Activated CD8-positive, alpha-beta T cell treated with anti-CD3 and anti-CD28 coated beads for 36 hours (primary cell): ENCODE measurements at regions not wholly inside any gene's neighbourhood (a gene's known extent, or its start where the extent isn't known, plus 50 kb on each side); places are given as distances from the start of the nearest gene placed in this dataset.

ENCODE experiments used
- ATAC-seq: fragments of 200-7000 bp; cut with Tn5 transposase; one replicate; pipeline ENCODE4 v1.10.0; 2021; ENCODE audit warnings: mild to moderate bottlenecking, moderate library complexity
- CTCF ChIA-PET: fragments of 350-600 bp; sonication (Branson Sonifier 250); formaldehyde crosslinking; loops from one replicate; lab custom pipeline; 2021; ENCODE audit warnings: antibody characterized with exemption; lab: Charles Lee
- POLR2A ChIA-PET: fragments of 350-600 bp; sonication (Branson Sonifier 250); formaldehyde crosslinking; loops from one replicate; lab custom pipeline; 2021; ENCODE audit warnings: antibody characterized with exemption; lab: Charles Lee
- DNase-seq: peaks from one replicate; pipeline ENCODE4 v3.0.0-alpha.2; 2020
- H3K27ac Mint-ChIP-seq: one replicate; pipeline ENCODE4 v1.8.0; 2021; ENCODE audit warnings: mild to moderate bottlenecking, mixed read lengths
- H3K27me3 Mint-ChIP-seq: one replicate; pipeline ENCODE4 v1.8.0; 2021; ENCODE audit warnings: mixed read lengths
- H3K36me3 Mint-ChIP-seq: one replicate; pipeline ENCODE4 v1.8.0; 2021; ENCODE audit warnings: low read depth, mixed read lengths
- H3K4me1 Mint-ChIP-seq: one replicate; pipeline ENCODE4 v1.8.0; 2021; ENCODE audit warnings: low read depth, mixed read lengths
- H3K4me3 Mint-ChIP-seq: one replicate; pipeline ENCODE4 v1.8.0; 2021; ENCODE audit warnings: mild to moderate bottlenecking, moderate library complexity, mixed read lengths
- H3K9me3 Mint-ChIP-seq: one replicate; pipeline ENCODE4 v1.8.0; 2021; ENCODE audit warnings: mixed read lengths
- intact Hi-C: fragments of 100-400 bp; cut with micrococcal nuclease; formaldehyde crosslinking; loops from one replicate; pipeline ENCODE4 v1.10.0; 2022
- TF ChIP-seq, protein P1 (sequence below): fragments of 200-600 bp; IDR thresholded peaks from one replicate; pipeline ENCODE4 v1.8.0; 2022; ENCODE audit warnings: antibody characterized with exemption, mild to moderate bottlenecking

GRCh38 chr3:178420033-178420432 is 116.2 kb upstream of the KCNMB2 start:
- no peaks in the 10 kb centered on the region for H3K36me3 Mint-ChIP-seq
- H3K9me3 Mint-ChIP-seq: no peaks in the 10 kb centered on the region
- DNase-seq (no peak), ATAC-seq (no peak)
- H3K27ac Mint-ChIP-seq: no peak overlapping the region
- H3K4me3 Mint-ChIP-seq: no peak overlapping the region
- H3K27me3 Mint-ChIP-seq: peaks cover 1% of the 10 kb centered on the region
- TF ChIP-seq, protein P1, sequence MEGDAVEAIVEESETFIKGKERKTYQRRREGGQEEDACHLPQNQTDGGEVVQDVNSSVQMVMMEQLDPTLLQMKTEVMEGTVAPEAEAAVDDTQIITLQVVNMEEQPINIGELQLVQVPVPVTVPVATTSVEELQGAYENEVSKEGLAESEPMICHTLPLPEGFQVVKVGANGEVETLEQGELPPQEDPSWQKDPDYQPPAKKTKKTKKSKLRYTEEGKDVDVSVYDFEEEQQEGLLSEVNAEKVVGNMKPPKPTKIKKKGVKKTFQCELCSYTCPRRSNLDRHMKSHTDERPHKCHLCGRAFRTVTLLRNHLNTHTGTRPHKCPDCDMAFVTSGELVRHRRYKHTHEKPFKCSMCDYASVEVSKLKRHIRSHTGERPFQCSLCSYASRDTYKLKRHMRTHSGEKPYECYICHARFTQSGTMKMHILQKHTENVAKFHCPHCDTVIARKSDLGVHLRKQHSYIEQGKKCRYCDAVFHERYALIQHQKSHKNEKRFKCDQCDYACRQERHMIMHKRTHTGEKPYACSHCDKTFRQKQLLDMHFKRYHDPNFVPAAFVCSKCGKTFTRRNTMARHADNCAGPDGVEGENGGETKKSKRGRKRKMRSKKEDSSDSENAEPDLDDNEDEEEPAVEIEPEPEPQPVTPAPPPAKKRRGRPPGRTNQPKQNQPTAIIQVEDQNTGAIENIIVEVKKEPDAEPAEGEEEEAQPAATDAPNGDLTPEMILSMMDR: no peak
- ChIA-PET CTCF (no interaction called here), POLR2A (no interaction called here)
- no peaks in the 10 kb centered on the region for H3K4me1 Mint-ChIP-seq
- intact Hi-C loops: no loop called here

DNA sequence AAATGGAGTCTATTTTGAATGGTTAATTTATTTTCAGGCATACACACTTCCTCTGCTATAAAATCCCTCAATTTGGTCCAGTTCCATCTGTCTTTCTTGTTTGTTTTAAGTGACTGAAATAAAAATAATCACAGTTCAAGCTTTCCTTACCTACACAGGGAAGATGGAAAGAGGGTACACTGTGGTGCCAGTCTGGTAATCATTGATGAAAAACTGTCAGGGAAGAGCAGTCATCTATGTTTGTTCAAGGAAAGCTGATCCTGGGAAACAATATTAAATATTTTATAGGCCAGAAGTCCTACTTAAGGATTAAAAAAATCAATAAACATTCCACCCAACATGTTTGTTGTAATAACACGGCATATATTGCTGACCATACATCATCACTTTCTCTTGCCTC is 115.2 kb upstream of the KCNMB2 start:
- intact Hi-C loops: no loop called here
- Mint-ChIP-seq H3K27me3 (peaks cover 3% of the 10 kb centered on the region), H3K4me3 (no peak overlapping the region), H3K4me1 (no peaks in the 10 kb centered on the region), H3K27ac (no peak overlapping the region), H3K36me3 (no peaks in the 10 kb centered on the region), H3K9me3 (no peaks in the 10 kb centered on the region)
- ChIA-PET POLR2A (no interaction called here), CTCF (interaction anchor here (0.7 kb wide), 1 partner anchor 16 kb away, joined by 3 read pairs; no protein-coding TSS in a partner anchor)
- no peak for ATAC-seq
- TF ChIP-seq, protein P1: no peak
- no peak for DNase-seq

DNA sequence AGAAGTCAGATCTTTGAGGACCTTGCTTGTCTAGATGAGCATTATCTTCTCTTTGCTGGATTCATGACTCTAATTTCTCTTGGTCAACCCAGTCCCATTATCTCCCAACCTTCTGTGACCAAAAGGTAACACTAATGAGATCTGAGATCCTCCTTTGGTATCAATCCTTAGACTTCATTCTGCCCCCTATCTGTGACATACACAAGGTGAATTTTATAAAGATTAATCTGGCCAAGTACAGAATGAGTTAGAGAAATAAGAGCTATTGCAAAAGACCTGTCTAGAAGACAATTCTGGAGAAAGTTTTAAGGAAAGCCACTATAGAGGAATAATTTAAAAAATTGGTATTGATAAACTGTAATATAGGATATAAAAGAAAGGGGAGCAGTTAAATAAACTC is 113.8 kb upstream of the KCNMB2 start:
- peaks cover 4% of the 10 kb centered on the region for H3K27me3 Mint-ChIP-seq
- POLR2A ChIA-PET: no interaction called here
- ATAC-seq: no peak
- H3K4me3 Mint-ChIP-seq: no peak overlapping the region
- no peak overlapping the region for H3K27ac Mint-ChIP-seq
- intact Hi-C loops: no loop called here
- TF ChIP-seq, protein P1: no peak
- H3K4me1 Mint-ChIP-seq: no peaks in the 10 kb centered on the region
- CTCF ChIA-PET: interaction anchor here (1.5 kb wide), 1 partner anchor 16 kb away, joined by 3 read pairs; no protein-coding TSS in a partner anchor
- H3K36me3 Mint-ChIP-seq: no peaks in the 10 kb centered on the region
- no peak for DNase-seq
- no peaks in the 10 kb centered on the region for H3K9me3 Mint-ChIP-seq

GRCh38 chr3:178428037-178428436 is 108.2 kb upstream of the KCNMB2 start:
- CTCF ChIA-PET: no interaction called here
- intact Hi-C loops: no loop called here
- Mint-ChIP-seq H3K36me3 (no peaks in the 10 kb centered on the region), H3K9me3 (no peaks in the 10 kb centered on the region), H3K4me1 (no peaks in the 10 kb centered on the region), H3K4me3 (no peak overlapping the region), H3K27ac (no peak overlapping the region), H3K27me3 (peaks cover 4% of the 10 kb centered on the region)
- ATAC-seq (no peak), DNase-seq (no peak)
- POLR2A ChIA-PET: no interaction called here
- TF ChIP-seq, protein P1: no peak

DNA sequence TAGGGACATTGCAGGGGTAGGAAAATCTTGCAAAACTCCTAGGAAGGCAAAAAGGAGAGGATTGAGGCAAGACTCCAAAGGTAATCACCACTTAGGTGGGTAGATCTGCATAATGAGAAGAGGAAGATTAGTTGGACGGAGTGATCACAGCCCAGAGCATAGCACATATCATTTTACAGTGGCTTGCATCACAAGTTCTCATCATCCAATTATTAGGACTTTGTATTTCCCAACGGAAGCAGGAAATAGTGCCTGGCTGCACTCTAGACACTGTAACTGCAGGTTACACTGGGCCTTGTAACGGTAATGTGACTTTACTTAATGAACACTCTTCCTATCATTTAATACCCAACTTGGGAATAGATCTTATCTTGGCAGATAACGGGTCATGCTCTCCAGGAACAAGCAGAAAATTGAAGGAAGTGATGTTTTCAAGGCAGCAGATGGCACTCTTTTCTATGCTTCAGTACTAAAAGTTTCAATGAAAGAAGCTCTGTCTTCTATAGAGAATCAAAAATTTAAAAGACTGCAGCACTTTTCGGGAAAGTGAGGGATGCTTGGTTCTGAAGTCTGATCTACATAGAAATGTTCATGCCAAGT is 101.9 kb upstream of the KCNMB2 start:
- DNase-seq (no peak), ATAC-seq (no peak)
- H3K27ac Mint-ChIP-seq: no peak overlapping the region
- POLR2A ChIA-PET: no interaction called here
- CTCF ChIA-PET: interaction anchor here (2.7 kb wide), 1 partner anchor 13 kb away, joined by 10 read pairs; no protein-coding TSS in a partner anchor
- no peaks in the 10 kb centered on the region for H3K36me3 Mint-ChIP-seq
- H3K9me3 Mint-ChIP-seq: no peaks in the 10 kb centered on the region
- TF ChIP-seq, protein P1: no peak
- no peak overlapping the region for H3K4me3 Mint-ChIP-seq
- peaks cover 2% of the 10 kb centered on the region for H3K27me3 Mint-ChIP-seq
- intact Hi-C loops: no loop called here
- no peaks in the 10 kb centered on the region for H3K4me1 Mint-ChIP-seq
